ENCODE measurements at regions not wholly inside any gene's neighbourhood (a gene's known extent, or its start where the extent isn't known, plus 50 kb on each side); places are given as distances from the start of the nearest gene placed in this dataset.

DNA sequence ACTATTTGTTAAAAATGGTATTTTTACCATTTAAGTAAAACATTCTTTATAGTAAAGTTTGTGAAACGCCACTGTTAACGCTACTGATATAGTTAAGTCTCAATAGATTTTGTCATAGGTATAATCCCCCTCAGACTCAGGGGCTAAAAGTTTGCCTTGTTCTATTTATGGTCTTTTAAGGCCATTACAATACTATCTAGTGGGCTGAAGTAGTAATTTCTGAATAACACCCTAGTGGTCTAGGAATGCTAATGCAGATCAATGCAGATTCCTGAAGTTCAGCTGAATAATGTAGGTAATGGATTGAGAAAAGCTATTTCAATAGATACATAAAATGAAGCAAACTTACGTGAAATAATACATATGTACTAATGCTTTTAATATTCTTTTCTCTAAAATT lies 989.3 kb upstream of the NOVA1 start:
- intact Hi-C loops (cut with DNase I), result no loop called here
- DNase-seq, result no peak
- 57 to 60% methylated on average over 3 of the region's 3 CpGs for WGBS, 2 donors
- Histone ChIP-seq H3K4me1 (no peaks in the 10 kb centered on the region), H3K9me3 (peaks cover 0 to 3% (median 0%) of the 10 kb centered on the region in 11 donors), H3K27ac (no peak overlapping the region), H3K4me3 (no peak overlapping the region), H3K27me3 (no peaks in the 10 kb centered on the region), H3K36me3 (no peaks in the 10 kb centered on the region)
- no peak for TF ChIP-seq CTCF (IDR thresholded peaks at IDR 0.05)
- ATAC-seq, result no peak

DNA sequence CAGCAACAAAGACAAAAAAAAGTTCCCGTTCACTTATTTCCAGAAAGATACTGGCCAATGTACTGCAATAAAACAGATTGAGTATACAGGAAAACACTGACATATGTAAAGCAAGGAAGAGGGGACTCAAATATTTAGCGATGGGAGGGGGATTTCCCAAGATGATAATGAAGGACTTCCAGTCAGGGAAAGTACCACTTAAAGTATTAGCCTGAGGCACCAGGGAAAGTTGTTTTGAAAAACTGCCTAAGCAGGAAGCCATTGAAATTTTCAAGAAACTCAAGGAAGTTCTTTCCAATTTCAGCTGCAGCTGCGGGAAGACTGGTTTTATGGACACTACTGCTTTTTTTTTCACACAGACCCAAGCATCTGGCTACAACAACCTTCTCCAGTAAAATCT lies 1007.4 kb upstream of the NOVA1 start:
- H3K9me3 ChIP-seq, result peaks cover 0 to 3% (median 0%) of the 10 kb centered on the region in 11 donors
- no peaks in the 10 kb centered on the region for H3K4me1 ChIP-seq
- DNase-seq (no peak), ATAC-seq (no peak)
- intact Hi-C loops (cut with DNase I), result no loop called here
- H3K27ac ChIP-seq, result no peak overlapping the region
- TF ChIP-seq CTCF (IDR thresholded peaks at IDR 0.05), result no peak
- H3K4me3 ChIP-seq, result no peak overlapping the region
- 36 to 51% methylated on average over 3 of the region's 3 CpGs for WGBS, 2 donors
- no peaks in the 10 kb centered on the region for H3K27me3 ChIP-seq
- no peaks in the 10 kb centered on the region for H3K36me3 ChIP-seq

- WGBS, 2 donors, result 80 to 84% methylated on average over 3 of the region's 3 CpGs
- no peaks in the 10 kb centered on the region for H3K27me3 ChIP-seq
- ATAC-seq (no peak), DNase-seq (no peak)
- TF ChIP-seq CTCF (IDR thresholded peaks at IDR 0.05), result no peak
- no peaks in the 10 kb centered on the region for H3K36me3 ChIP-seq
- peaks cover 0 to 8% (median 0%) of the 10 kb centered on the region in 11 donors for H3K9me3 ChIP-seq
- no peak overlapping the region for H3K27ac ChIP-seq
- no peaks in the 10 kb centered on the region for H3K4me1 ChIP-seq
- H3K4me3 ChIP-seq, result no peak overlapping the region
- intact Hi-C loops (cut with DNase I), result no loop called here
Observed at GRCh38 chr14:27608377-27608776, 1010.5 kb upstream of the NOVA1 start.

DNA sequence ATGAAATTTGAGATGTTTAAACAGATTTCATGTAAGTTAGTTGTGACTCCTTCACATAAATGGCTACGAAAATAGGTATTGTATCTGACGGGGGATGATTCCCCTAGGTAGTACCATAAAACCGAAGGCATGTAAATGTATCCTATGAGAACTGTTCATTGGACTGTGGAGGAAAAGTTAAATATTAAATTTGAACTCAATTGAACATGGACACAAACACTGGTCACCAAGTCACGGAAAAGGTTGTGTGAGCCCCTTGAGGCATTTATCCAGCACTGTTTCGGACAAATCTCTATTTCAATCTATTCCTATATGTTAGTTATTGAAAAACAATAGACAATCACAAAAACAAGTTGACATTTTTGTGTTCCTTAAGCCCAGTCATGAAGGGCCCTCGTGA lies 1014.3 kb upstream of the NOVA1 start:
- Histone ChIP-seq H3K27ac (no peak overlapping the region), H3K9me3 (peaks cover 0 to 8% (median 0%) of the 10 kb centered on the region in 11 donors), H3K4me3 (no peak overlapping the region), H3K4me1 (no peaks in the 10 kb centered on the region), H3K36me3 (no peaks in the 10 kb centered on the region), H3K27me3 (no peaks in the 10 kb centered on the region)
- WGBS, 2 donors, result 79 to 88% methylated on average over 6 of the region's 6 CpGs
- intact Hi-C loops (cut with DNase I), result no loop called here
- no peak for TF ChIP-seq CTCF (IDR thresholded peaks at IDR 0.05)
- no peak for ATAC-seq
- no peak for DNase-seq

GRCh38 chr14:27613102-27613501 lies 1015.3 kb upstream of the NOVA1 start:
- WGBS, 2 donors, result 79 to 84% methylated on average over 2 of the region's 2 CpGs
- no peak for TF ChIP-seq CTCF (IDR thresholded peaks at IDR 0.05)
- intact Hi-C loops (cut with DNase I), result no loop called here

More at GRCh38 chr14:27613102-27613501, 1015.3 kb upstream of the NOVA1 start:
- no peaks in the 10 kb centered on the region for H3K27me3 ChIP-seq
- ATAC-seq (no peak), DNase-seq (no peak)
- H3K4me1 ChIP-seq, result no peaks in the 10 kb centered on the region
- H3K9me3 ChIP-seq, result peaks cover 0 to 8% (median 0%) of the 10 kb centered on the region in 11 donors
- H3K4me3 ChIP-seq, result no peak overlapping the region
- H3K27ac ChIP-seq, result no peak overlapping the region
- H3K36me3 ChIP-seq, result no peaks in the 10 kb centered on the region

All from heart right ventricle (tissue), 16 donors.